ENCODE measurements at regions not wholly inside any gene's neighbourhood (a gene's known extent, or its start where the extent isn't known, plus 50 kb on each side); places are given as distances from the start of the nearest gene placed in this dataset.

GRCh38 chr18:78692105-78692504, 287.5 kb upstream of the SALL3 start:
- TF ChIP-seq IRF1 (CRISPR knock-in tag; IDR thresholded peaks at IDR 0.05; ENCODE audit: low read depth) (no peak), CTCF (CRISPR knock-in tag; IDR thresholded peaks at IDR 0.05) (no peak), CEBPB (IDR thresholded peaks at IDR 0.05; ENCODE audit: borderline replicate concordance, low read depth, low read length) (no peak), ZNF331 (CRISPR knock-in tag; IDR thresholded peaks at IDR 0.05) (no peak), ZNF558 (CRISPR knock-in tag; IDR thresholded peaks at IDR 0.05; ENCODE audit: borderline replicate concordance) (no peak), ZC3H13 (CRISPR knock-in tag; IDR thresholded peaks at IDR 0.05) (no peak)

Measured in HepG2 (cell line).